ENCODE measurements at regions not wholly inside any gene's neighbourhood (a gene's known extent, or its start where the extent isn't known, plus 50 kb on each side); places are given as distances from the start of the nearest gene placed in this dataset.

GRCh38 chr14:53531156-53531555, 378.0 kb upstream of the DDHD1 start:
- no peak for DNase-seq
- H3K4me1 Mint-ChIP-seq = no peaks in the 10 kb centered on the region
- Histone ChIP-seq H3K27ac (ENCODE audit: low read depth in 1 of 2, low read length in 2 of 2) (no peak overlapping the region), H3K9me3 (replicated peaks in 1 of 2; ENCODE audit: control insufficient read depth in 1 of 2, insufficient read depth in 1 of 2, low read length in 2 of 2) (no peaks in the 10 kb centered on the region), H4K20me1 (ENCODE audit: insufficient read depth, low read length) (no peaks in the 10 kb centered on the region), H2AFZ (ENCODE audit: insufficient read depth, low read depth, low read length, poor library complexity, severe bottlenecking) (no peak overlapping the region), H3K79me2 (ENCODE audit: insufficient read depth, low read length) (no peaks in the 10 kb centered on the region), H3K4me2 (replicated peaks; ENCODE audit: extremely low read depth, low read length, poor library complexity, severe bottlenecking) (no peak overlapping the region), H3K4me3 (replicated peaks in 1 of 3; ENCODE audit: low read depth in 2 of 3, low read length in 3 of 3) (no peak overlapping the region), H3K9ac (ENCODE audit: insufficient read depth, low read length, poor library complexity, severe bottlenecking) (no peak overlapping the region), H3K27me3 (ENCODE audit: control insufficient read depth in 2 of 2, insufficient read depth in 2 of 2, low read length in 2 of 2) (no peaks in the 10 kb centered on the region), H3K4me1 (ENCODE audit: control insufficient read depth in 1 of 2, insufficient read depth in 2 of 2, low read length in 2 of 2) (no peaks in the 10 kb centered on the region), H3K36me3 (replicated peaks in 1 of 2; ENCODE audit: control insufficient read depth in 1 of 2, insufficient read depth in 2 of 2, low read length in 2 of 2) (no peaks in the 10 kb centered on the region)
- TF ChIP-seq, protein P1, sequence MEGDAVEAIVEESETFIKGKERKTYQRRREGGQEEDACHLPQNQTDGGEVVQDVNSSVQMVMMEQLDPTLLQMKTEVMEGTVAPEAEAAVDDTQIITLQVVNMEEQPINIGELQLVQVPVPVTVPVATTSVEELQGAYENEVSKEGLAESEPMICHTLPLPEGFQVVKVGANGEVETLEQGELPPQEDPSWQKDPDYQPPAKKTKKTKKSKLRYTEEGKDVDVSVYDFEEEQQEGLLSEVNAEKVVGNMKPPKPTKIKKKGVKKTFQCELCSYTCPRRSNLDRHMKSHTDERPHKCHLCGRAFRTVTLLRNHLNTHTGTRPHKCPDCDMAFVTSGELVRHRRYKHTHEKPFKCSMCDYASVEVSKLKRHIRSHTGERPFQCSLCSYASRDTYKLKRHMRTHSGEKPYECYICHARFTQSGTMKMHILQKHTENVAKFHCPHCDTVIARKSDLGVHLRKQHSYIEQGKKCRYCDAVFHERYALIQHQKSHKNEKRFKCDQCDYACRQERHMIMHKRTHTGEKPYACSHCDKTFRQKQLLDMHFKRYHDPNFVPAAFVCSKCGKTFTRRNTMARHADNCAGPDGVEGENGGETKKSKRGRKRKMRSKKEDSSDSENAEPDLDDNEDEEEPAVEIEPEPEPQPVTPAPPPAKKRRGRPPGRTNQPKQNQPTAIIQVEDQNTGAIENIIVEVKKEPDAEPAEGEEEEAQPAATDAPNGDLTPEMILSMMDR (IDR thresholded peaks at IDR 0.05) = no peak
- no peaks in the 10 kb centered on the region for H3K36me3 Mint-ChIP-seq
- peaks cover 0 to 4% (median 0%) of the 10 kb centered on the region in 7 donors for H3K9me3 Mint-ChIP-seq
- WGBS (ENCODE audit: insufficient coverage) = no CpG with 5 or more reads among the region's 1 CpG
- intact Hi-C loops (cut with micrococcal nuclease) = no loop called here
- H3K4me3 Mint-ChIP-seq = no peak overlapping the region
- no peak overlapping the region for H3K27ac Mint-ChIP-seq
- H3K27me3 Mint-ChIP-seq (ENCODE audit: low read depth in 3 of 3) = no peaks in the 10 kb centered on the region

GRCh38 chr14:53529519-53529918, 376.4 kb upstream of the DDHD1 start:
- WGBS (ENCODE audit: insufficient coverage) = no CpG with 5 or more reads among the region's 3 CpGs
- Mint-ChIP-seq H3K4me1 (no peaks in the 10 kb centered on the region), H3K9me3 (peaks cover 0 to 4% (median 0%) of the 10 kb centered on the region in 7 donors), H3K4me3 (no peak overlapping the region), H3K36me3 (no peaks in the 10 kb centered on the region), H3K27ac (no peak overlapping the region), H3K27me3 (ENCODE audit: low read depth in 3 of 3) (no peaks in the 10 kb centered on the region)
- no peak for DNase-seq
- intact Hi-C loops (cut with micrococcal nuclease) = no loop called here
- no peak overlapping the region for H3K9ac ChIP-seq (ENCODE audit: insufficient read depth, low read length, poor library complexity, severe bottlenecking)
- no peak overlapping the region for H3K27ac ChIP-seq (ENCODE audit: low read depth in 1 of 2, low read length in 2 of 2)
- H3K27me3 ChIP-seq (ENCODE audit: control insufficient read depth in 2 of 2, insufficient read depth in 2 of 2, low read length in 2 of 2) = no peaks in the 10 kb centered on the region
- H3K79me2 ChIP-seq (ENCODE audit: insufficient read depth, low read length) = no peaks in the 10 kb centered on the region
- no peak overlapping the region for H2AFZ ChIP-seq (ENCODE audit: insufficient read depth, low read depth, low read length, poor library complexity, severe bottlenecking)
- no peaks in the 10 kb centered on the region for H3K36me3 ChIP-seq (replicated peaks in 1 of 2; ENCODE audit: control insufficient read depth in 1 of 2, insufficient read depth in 2 of 2, low read length in 2 of 2)
- H3K4me1 ChIP-seq (ENCODE audit: control insufficient read depth in 1 of 2, insufficient read depth in 2 of 2, low read length in 2 of 2) = no peaks in the 10 kb centered on the region
- no peak overlapping the region for H3K4me2 ChIP-seq (replicated peaks; ENCODE audit: extremely low read depth, low read length, poor library complexity, severe bottlenecking)
- no peaks in the 10 kb centered on the region for H4K20me1 ChIP-seq (ENCODE audit: insufficient read depth, low read length)
- TF ChIP-seq, protein P1 (IDR thresholded peaks at IDR 0.05) = no peak
- no peaks in the 10 kb centered on the region for H3K9me3 ChIP-seq (replicated peaks in 1 of 2; ENCODE audit: control insufficient read depth in 1 of 2, insufficient read depth in 1 of 2, low read length in 2 of 2)
- H3K4me3 ChIP-seq (replicated peaks in 1 of 3; ENCODE audit: low read depth in 2 of 3, low read length in 3 of 3) = no peak overlapping the region

Data from CD14-positive monocyte (primary cell).